ENCODE measurements at regions not wholly inside any gene's neighbourhood (a gene's known extent, or its start where the extent isn't known, plus 50 kb on each side); places are given as distances from the start of the nearest gene placed in this dataset.
A peak's percentile ranks its signal among the peaks of the same experiment; 100 is the strongest.

GRCh38 chr22:27159016-27159415 is 501.6 kb downstream of the MIAT start:
- Mint-ChIP-seq H3K9me3 (no peaks in the 10 kb centered on the region), H3K4me3 (no peak overlapping the region), H3K27ac (no peak overlapping the region), H3K27me3 (ENCODE audit: low read depth) (peaks cover 38% of the 10 kb centered on the region), H3K4me1 (peaks cover 7 to 33% of the 10 kb centered on the region in 2 experiments; a peak in 3 of 4 replicates), H3K36me3 (ENCODE audit: insufficient read depth in 1 of 3, low read depth in 3 of 3) (no peaks in the 10 kb centered on the region)
- Histone ChIP-seq H3K23me2 (ENCODE audit: insufficient read length, low read depth, low read length, poor library complexity, severe bottlenecking) (no peaks in the 10 kb centered on the region), H3K23ac (ENCODE audit: insufficient read length, low read depth, low read length) (no peak overlapping the region), H4K91ac (ENCODE audit: insufficient read length, low read depth, low read length) (no peak overlapping the region), H3K27me3 (ENCODE audit: insufficient read depth, low read length) (no peaks in the 10 kb centered on the region), H2BK15ac (ENCODE audit: low read depth, low read length) (no peak overlapping the region), H2AK5ac (ENCODE audit: insufficient read length, low read length) (no peak overlapping the region), H3K4me2 (ENCODE audit: insufficient read depth, insufficient read length, low read length) (no peak overlapping the region), H3K4ac (ENCODE audit: low read depth, low read length) (no peak overlapping the region), H3T11ph (ENCODE audit: low read length) (no peak overlapping the region), H3K56ac (ENCODE audit: insufficient read length, low read depth, low read length) (no peak overlapping the region), H3K9ac (ENCODE audit: extremely low read depth, insufficient read length, low read length) (no peak overlapping the region), H2BK5ac (ENCODE audit: insufficient read length, low read length) (no peak overlapping the region), H3K14ac (ENCODE audit: insufficient read depth, low read length) (peak overlapping the region; percentile 55; the same call in 1 of the 2 replicates), H3K18ac (ENCODE audit: insufficient read length, low read depth, low read length) (no peak overlapping the region), H3K79me1 (ENCODE audit: insufficient read depth, low read depth, low read length, poor library complexity, severe bottlenecking) (no peaks in the 10 kb centered on the region), H3K79me2 (ENCODE audit: insufficient read depth, low read length) (no peaks in the 10 kb centered on the region), H2BK20ac (ENCODE audit: low read depth, low read length, poor library complexity, severe bottlenecking) (no peak overlapping the region), H4K5ac (ENCODE audit: insufficient read length, low read depth, low read length) (no peak overlapping the region), H3K27ac (ENCODE audit: insufficient read length, low read depth, low read length) (no peak overlapping the region), H2AFZ (ENCODE audit: low read length) (no peak overlapping the region), H2BK120ac (ENCODE audit: low read depth, low read length, poor library complexity, severe bottlenecking) (no peak overlapping the region), H4K20me1 (ENCODE audit: control insufficient read depth, insufficient read depth, insufficient read length) (no peaks in the 10 kb centered on the region), H3K4me1 (ENCODE audit: insufficient read depth, low read length) (0 out of 2 replicates have a peak, but pooled peaks cover 3% of the 10 kb centered on the region), H4K8ac (replicated peaks; ENCODE audit: insufficient read length, low read depth, low read length) (no peak overlapping the region), H2BK12ac (ENCODE audit: insufficient read length, low read depth, low read length) (no peak overlapping the region), H3K9me3 (ENCODE audit: control insufficient read depth, low read depth, low read length) (no peaks in the 10 kb centered on the region)
- no CpG with 5 or more reads among the region's 8 CpGs for WGBS (ENCODE audit: extremely low coverage, insufficient read length, low lambda C conversion rate)
- DNase-seq = no peak
- TF ChIP-seq CTCF (conservative IDR thresholded peaks at IDR 0.05) = no peak
